DMS53 treated with DMSO at 0.1 percent for 48 hours (cell line): ENCODE measurements at regions not wholly inside any gene's neighbourhood (a gene's known extent, or its start where the extent isn't known, plus 50 kb on each side); places are given as distances from the start of the nearest gene placed in this dataset.

ENCODE experiments used
- DNase-seq: peaks from one replicate; lab custom pipeline; 2025; ENCODE audit not compliant: unreplicated experiment; lab: John Stamatoyannopoulos, UW

DNA sequence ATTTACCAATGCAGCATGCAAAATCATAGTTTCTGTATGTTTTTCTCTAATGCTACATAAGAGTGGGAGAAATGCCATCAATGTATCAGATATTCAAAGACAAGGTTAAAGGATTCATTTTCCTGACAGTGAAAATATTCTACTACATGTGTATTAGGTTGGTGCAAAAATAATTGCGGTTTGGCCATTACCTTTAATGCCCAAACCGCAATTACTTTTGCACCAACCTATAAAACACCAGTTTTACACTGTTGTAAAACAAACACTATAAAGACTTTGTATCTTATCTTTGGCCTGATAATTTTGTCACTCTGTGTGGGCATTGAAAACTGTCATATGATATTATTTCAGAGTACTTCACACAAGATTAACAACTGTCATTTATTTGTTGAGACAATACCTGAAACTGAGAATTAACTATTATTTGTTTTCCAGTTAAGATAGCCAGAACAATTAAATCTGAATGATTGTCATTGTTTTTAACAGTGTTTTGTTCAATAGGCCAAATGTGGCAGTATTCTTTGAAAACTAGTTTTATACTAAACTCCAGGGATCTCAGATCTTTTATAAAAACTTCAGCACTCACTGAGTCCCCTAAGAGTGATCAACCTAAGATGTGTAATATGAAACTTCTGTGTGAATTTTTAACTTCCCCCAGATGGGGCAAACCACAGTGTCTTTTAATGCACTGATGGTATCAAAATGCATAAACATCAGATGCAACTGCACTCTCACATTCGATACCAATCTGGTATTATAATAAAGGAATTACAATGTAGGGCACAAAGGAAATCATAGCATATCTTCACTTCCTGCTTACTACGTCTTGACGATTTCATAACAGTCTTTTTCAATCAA is 53.8 kb upstream of the FBN2 start:
- DNase-seq = no peak

DNA sequence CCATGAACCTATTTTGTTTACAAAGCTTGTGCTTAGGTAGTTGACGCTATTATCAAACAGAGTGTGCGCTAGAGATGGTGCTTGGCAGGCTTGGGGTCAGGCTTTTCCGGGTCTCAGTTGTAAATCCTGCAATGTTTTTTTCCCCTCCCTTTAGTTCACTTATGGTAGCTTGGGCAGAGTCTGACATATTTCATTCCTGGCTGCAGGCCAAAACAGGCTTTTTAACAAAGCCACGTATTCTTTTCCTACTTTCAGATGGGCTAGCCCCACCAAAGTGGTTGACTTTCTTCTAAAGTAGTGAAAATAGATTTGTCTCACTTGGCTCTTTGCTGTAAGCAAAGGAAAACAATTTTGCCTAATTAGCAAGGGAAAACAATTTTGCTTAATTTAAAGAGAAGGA is 58.0 kb upstream of the FBN2 start:
- no peak for DNase-seq

DNA sequence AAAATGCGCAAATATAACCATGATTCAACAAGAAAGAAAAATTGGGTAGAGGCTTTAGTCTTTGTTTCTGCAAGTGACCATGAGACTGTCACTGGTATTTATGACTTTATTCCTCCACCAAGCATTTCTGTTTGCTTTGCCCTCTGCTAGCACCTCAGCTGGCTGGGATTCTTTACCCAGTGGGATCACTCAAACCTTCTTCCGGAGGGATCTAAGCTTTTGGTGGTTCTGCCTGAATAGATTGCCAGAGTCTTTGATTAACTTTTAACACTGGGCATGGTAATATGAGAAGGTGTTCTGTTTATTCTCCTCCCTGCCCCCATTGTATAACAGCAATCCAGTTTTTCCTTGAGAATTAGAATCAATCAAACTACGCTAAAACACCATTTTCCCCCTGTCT is 59.1 kb upstream of the FBN2 start:
- no peak for DNase-seq

DNA sequence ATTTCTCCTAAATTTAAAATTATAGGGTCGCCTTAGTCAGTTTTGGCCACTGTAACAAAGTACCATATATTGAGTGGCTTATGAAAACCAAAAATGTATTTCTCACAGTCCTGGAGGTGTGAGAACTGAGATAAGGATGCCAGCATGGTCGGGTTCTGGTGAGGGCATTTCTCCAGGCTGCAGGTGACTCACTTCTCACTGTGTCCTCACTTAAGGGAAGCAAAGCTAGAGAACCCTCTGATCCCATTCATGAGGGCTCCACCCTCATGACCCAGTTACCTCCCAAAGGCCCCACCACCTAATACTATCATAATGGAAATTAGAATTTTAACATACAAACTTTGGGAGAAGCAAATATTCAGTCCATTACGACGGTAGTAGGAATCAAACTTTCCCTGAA is 75.1 kb upstream of the FBN2 start:
- no peak for DNase-seq

DNA sequence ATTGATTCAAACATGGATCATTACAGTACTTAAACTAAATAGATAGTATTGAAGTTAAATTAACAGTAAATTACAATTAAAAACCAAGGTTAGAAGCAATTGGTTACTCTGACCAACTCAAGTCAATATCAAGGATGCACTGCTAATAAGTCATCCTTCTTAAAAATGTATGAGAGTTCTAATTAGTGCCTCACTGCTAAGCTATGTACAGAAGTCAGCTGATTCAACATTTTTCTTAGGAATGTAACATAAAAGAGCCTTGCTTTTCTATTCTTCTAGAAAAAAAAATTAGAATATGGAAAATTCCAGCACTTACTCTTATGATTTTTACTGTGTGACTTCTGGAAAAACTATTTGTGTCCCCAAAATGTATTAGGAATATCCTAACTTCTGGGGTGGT is 75.7 kb upstream of the FBN2 start:
- no peak for DNase-seq

DNA sequence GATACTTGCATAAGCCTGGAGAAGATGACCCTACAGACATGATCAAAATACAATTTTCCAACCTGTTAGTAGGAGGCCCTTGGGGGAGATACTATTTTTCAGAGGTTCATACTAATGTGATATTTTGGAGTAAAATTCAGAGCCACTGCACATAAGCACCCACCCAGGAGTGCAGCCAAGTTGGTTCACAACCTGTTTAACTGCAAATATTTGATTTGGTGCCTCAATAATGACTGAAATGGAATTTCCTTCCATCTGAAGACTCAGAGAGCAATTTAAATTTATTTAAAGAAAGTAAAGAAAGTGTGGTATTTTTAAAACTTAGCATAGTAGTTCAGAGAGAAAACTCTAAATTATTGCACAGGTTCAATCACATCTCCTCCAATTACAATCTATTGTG is 77.5 kb upstream of the FBN2 start:
- no peak for DNase-seq

DNA sequence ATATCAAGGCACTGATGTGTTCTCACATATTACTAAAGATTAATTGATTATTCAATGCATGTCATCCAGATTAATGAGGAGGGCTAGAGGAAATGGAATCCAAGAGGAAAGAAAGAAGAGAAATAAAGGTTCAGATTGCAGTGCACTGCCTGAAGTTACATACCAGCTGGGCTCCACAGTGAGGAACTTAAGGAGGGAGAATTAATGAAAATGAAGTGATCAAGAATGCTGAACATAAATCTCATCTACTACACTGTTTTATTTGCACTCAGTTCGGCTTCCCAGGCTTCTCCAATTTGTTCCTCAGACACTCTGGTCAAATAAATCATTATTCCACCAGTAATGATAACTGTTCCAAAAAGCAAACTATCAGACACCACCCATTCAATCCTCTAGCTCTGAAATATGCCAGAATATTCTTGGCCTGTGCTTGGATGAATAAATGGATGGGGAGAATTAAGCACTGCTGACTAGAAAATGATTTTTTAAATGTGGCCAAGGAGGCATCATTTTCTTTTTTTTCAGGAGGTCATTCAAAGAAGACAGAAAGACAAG is 88.6 kb upstream of the FBN2 start:
- no peak for DNase-seq

DNA sequence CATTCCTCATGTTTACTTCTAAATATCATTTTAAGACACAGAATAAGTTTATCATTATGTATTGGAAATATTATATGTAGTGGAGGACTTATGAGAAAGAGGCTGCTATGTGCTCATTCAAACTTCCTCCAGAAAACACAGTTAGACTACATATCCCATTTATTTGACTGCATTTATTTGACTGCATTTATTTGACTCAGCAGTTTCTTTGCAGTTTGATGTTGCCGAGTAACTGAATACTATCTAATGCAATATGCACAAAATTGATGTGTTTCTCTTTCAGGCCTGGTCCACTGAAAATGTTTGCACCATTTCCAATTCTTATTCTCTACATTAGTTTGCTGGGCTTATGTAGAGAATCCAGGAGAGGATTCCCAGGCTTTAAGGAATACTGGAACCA is 89.9 kb upstream of the FBN2 start:
- DNase-seq = no peak

DNA sequence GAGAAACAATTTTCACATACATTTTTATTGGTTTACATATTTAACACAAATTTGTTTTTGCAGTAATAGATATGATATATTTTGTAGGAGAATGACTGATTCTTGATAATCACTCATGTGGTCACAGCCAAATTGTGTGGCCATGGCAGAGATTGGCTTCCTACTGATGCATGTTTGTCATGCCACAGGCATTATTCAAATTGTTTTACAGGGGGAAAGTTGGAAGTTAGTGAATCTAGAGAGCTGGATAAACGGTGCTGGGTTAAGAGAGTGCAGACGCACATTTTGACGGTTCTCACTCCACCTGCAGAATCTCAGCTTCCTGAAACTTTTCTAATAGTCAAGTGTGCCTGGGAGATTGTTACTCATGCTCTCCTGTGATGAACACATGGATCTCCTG is 91.1 kb upstream of the FBN2 start:
- DNase-seq = no peak

DNA sequence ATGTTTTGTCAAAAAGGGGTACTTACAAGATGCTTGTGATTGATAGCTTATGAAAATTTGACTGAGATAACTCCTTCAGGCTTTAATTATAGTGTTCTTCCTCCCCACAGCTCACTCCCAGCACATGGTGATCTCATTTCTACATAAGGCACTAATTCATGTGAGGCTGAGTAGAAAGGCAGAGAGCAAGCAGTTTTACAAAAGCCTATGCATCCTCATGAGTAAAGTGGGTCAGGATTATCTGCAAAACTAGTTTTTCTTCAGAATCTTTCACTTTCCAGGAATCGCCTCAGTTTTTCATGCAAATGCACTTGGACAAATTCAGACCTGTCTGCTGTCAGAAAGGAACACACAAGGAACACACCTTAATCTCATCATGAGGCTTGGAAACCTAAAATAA is 92.1 kb upstream of the FBN2 start:
- no peak for DNase-seq

DNA sequence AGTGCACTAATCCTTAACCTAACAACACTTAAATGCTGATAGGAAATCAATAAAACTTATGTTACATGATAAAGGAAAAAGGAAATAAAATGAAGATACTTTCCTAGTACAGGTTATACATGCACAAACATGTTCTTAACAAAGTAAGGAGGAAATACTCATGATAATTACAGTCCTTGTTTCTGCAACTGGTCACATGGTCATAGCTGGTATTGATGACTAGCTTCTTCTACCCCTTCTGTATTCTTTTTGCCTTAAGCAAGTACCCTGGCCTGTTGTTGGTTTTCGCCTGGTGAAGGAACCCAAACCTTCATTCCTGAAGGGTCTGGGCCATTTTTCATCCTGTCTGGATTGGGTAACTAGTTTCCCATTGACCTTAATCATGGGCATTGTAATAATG is 93.7 kb upstream of the FBN2 start:
- DNase-seq = no peak

DNA sequence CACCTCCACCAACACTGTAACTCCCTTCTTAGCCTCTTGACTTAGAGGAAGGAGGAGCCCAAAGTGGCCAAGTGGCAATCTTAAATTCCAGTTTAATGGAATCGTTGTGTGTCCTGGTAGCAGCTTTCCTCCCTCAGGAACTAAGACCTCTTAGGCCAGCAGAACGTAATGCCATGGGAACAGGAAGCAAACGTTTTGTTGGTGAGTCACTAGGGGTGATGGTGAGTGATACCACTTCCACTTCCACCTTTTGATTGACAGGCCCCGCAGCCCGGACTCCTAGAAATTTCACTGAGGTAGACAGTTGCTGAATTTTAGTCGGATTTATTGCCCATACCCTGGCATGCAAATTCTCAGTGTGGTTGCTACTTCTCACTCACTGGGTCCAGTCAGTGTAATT is 94.2 kb upstream of the FBN2 start:
- no peak for DNase-seq

DNA sequence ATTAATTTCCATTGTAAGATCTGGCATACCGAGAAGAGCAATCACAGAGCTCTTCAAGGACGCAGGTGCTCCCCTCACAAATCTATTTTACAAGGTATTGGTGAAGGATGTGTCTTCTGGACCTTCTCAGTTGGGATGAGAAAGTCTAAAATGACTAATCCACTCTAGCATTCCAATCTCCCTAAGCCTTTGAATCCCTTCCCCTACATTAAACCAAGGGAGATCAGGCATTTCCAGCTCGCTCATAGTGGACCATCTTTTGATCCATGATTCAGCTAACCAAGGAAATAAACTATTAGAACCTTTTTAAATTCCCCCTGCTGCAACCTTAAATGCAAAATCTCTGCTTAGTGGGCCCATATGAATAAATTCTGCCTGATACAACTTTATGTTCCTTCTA is 95.9 kb upstream of the FBN2 start:
- no peak for DNase-seq

DNA sequence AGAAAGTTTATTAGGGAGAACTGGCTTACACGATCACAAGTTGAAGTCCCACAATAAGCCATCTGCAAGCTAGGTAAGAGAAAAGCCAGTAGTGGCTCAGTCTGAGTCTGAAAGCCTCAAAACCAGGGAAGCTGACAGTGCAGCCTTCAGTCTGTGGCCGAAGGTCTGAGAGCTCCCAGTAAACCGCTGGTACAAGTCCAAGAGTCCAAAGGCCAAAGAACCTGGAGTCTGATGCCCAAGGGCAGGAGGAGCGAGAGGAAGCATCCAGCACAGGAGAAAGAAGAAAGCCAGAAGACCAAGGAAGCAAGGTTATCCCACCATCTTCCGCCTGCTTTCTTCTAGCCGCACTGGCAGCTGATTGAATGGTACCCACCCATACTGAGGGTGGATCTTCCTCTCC is 97.3 kb upstream of the FBN2 start:
- no peak for DNase-seq

DNA sequence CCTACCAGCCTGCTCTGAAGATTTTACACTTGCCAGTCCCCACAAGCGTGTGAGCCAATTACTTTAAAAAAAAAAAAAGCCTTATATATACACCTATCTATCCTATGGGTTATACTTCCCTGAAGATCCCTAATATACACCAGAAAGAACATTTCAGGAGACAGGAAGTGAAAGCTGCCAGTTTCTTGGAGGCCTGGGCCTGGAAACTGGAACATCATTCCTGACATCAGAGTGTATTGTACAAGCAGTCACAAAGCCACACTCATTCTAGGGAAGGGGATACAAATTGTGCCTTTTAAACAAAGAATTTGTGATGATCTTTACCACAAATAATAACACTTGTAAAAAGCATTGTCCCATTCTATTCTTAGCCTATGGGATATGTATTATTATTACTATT is 98.3 kb upstream of the FBN2 start:
- DNase-seq = no peak

DNA sequence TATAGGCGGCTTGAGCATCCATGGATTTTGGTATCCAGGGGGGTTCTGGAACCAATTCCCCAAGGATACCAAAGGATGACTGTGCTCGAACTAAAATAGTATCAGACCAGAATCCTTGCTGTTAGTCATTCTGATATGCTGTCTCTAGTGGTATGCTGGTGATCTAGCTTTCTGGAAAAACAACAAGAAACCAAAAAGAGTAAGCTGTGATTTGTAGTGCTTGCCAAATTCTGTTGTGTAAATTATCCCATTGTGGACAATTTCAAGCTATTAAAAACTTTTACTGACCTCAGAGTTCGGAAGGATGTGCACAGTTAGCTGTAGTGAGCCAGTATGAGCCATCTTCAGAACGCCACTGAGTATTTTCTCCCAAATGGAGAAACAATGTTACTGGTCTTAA is 99.0 kb upstream of the FBN2 start:
- DNase-seq = no peak

DNA sequence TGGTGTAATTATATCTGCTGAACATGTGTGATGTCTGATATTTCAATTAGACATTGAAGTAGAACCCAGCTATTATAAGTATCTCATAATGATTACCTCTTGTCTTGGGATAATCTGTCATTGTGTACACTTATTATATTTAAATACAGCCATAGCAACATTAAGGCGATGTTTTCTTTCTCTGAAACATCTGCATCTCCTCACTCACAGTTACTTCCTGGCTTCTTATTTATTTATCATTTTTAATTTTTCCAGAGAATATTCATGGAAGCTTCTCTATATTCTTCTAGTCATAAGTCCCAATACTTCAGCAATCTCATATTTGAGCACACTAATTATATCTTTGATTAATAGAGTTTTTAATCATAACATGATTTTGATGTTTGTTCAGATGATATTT is 103.8 kb upstream of the FBN2 start:
- no peak for DNase-seq

DNA sequence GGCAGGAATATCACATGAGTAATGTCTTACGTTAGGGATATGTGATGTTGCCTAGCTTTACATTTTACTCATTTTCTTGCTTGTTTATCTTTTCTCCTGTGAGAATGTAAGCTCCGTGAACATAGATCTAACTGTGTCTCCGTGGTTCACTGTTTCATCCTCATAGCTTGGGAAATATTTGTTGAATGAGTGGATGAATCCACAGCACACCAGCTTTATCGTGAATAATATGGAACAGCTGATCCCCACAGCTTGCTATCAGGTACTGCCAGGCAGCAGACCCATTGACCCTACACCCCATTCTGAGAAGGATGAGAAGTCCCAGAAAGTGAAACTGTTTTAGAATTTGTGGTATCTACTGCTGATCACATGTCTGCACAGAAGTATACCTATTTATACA is 106.8 kb upstream of the FBN2 start:
- no peak for DNase-seq

DNA sequence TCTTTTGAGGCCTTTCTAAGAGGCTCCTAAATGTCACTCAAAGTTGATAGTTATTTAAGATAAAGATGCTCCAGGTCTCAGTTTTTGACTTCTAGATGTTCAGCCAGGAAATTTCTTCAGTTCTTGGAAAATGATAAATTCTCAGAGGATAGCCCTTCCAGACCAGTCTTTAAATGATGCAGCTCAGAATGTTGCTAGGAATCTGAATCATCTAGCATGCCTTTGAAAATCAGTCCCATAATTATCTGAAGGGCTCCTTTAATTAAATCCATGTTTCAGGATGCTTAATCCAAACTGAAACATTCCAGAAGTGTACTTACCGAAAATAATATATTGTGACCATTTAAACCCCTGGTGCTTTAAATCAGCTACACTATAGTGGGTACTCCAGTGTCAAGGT is 107.5 kb upstream of the FBN2 start:
- DNase-seq = no peak

DNA sequence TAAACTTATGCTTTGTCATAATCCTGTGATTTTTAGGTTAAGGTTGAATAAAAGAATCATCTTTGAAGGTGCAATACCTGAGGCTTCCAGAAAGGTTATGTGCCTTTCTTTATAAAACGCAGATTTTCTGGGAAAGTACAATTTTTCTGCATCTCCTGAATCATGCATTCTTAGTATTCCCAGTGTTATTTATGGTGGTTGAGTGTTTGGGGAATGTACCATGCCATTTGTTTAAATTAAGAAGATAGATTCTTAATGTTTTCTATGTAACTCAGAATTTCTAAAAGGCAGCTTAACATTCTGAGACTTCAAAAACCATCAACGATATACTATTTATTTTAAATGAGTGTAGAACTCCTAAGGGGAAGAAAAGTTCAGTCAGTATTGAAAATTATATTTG is 108.1 kb upstream of the FBN2 start:
- DNase-seq = no peak

DNA sequence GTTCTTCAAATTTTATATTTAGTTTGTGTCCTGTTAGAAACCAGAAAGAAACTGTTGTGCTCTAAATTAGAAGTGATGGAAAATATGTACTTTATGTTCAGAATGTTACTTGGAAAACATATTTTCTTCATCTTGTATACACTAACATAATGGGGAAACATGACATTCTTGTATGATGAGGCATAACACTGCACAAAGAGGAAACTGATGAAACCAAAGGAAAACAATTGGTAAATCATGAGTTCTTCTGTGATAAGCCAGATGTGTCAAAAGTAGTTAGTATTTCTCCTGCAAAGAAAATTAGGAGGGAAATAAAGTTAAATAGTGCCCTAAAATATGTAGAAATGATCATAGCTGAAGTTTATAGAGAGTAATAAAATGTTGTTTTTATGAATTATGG is 111.1 kb upstream of the FBN2 start:
- no peak for DNase-seq

DNA sequence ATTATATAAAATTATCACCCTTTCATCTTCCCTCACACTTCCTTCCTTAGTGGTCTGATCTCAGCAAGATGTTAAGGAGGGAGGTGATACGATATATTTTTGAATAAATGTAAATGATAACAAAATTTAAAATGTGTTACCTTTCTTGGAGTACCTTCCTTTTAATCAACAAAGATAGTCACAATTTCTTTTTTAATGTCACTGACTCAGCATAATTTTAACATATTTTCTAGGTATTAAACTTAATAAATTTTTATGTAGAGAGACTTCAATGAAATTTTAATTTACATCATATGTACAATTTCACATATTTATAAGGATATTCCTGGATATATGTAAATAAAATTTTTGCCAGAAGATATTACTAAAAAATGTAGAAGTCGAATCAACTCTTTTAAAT is 125.0 kb upstream of the FBN2 start:
- DNase-seq = no peak

DNA sequence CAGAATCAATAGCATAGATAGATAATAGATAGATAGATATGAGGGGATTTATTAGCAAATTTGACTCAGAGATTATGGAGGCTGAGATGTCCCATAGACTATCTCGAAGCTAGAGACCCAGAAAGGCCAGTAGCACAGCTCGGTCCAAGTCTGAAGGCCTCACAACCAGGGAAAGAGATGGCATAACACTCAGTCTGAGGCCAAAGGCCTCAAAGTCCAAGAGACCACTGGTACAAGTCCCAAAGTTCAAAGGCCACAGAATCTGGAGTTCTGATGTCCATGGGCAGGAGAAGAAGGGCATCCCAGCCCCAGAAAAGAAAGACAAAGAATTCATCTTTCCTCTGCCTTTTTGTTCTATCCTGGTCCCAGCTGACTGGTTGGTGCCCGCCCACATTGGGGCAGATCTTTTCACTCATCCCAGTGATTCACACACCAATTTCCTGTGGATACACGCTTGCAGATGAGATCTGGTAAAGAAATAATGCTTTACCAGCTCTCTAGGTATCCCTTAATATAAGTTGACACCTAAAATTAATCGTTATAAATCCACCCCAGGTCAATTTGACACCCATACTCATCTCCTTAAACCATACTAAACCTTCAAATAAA is 127.8 kb upstream of the FBN2 start:
- DNase-seq = no peak
